Endothelial cell of umbilical vein (primary cell): ENCODE measurements at regions not wholly inside any gene's neighbourhood (a gene's known extent, or its start where the extent isn't known, plus 50 kb on each side); places are given as distances from the start of the nearest gene placed in this dataset.

Source experiments
- EZH2 ChIP-seq: IDR thresholded peaks from 2 replicates; pipeline ENCODE4 v1.6.1; 2012; ENCODE audit warnings: borderline replicate concordance, low read depth, mild to moderate bottlenecking, moderate library complexity, low read length, inconsistent platforms; ENCODE audit not compliant: severe bottlenecking
- GATA2 ChIP-seq: IDR thresholded peaks from 2 replicates; pipeline ENCODE4 v1.7.0; 2011; ENCODE audit warnings: low read depth, mild to moderate bottlenecking, moderate library complexity, mixed read lengths, low read length; ENCODE audit not compliant: insufficient read length, insufficient read depth
- JUN ChIP-seq: IDR thresholded peaks from 2 replicates; pipeline ENCODE4 v1.6.1; 2011; ENCODE audit warnings: borderline replicate concordance, low read depth; ENCODE audit not compliant: insufficient read length, insufficient read depth
- MAX ChIP-seq: IDR thresholded peaks from 2 replicates; pipeline ENCODE4 v1.6.1; 2011; ENCODE audit not compliant: insufficient read depth, insufficient read length
- MYC ChIP-seq: IDR thresholded peaks from one replicate; pipeline ENCODE4 v1.6.1; 2011; ENCODE audit warnings: mild to moderate bottlenecking, low read depth, low read length
- POLR2A ChIP-seq: IDR thresholded peaks from 2 replicates; pipeline ENCODE4 v1.6.1; 2012; ENCODE audit warnings: low read depth, mild to moderate bottlenecking, control low read depth, low read length
- POLR2AphosphoS5 ChIP-seq: IDR thresholded peaks from 2 replicates; pipeline ENCODE4 v1.6.1; 2012; ENCODE audit warnings: low read depth, mild to moderate bottlenecking, control low read depth, low read length, moderate library complexity; ENCODE audit not compliant: insufficient read depth
- TF ChIP-seq, protein P1 (sequence below), 2 donors: IDR thresholded peaks; 1 replicate in 1 of 2; 2 replicates in 1 of 2; pipeline ENCODE4 v1.5.1; 2011; ENCODE audit warnings: low read length in 2 of 2, mild to moderate bottlenecking in 2 of 2, moderate library complexity in 2 of 2, control low read depth in 1 of 2, inconsistent platforms in 1 of 2, low read depth in 1 of 2; ENCODE audit not compliant: insufficient read depth in 1 of 2; ENCODE audit errors: extremely low read depth in 1 of 2

- TF ChIP-seq, protein P1, sequence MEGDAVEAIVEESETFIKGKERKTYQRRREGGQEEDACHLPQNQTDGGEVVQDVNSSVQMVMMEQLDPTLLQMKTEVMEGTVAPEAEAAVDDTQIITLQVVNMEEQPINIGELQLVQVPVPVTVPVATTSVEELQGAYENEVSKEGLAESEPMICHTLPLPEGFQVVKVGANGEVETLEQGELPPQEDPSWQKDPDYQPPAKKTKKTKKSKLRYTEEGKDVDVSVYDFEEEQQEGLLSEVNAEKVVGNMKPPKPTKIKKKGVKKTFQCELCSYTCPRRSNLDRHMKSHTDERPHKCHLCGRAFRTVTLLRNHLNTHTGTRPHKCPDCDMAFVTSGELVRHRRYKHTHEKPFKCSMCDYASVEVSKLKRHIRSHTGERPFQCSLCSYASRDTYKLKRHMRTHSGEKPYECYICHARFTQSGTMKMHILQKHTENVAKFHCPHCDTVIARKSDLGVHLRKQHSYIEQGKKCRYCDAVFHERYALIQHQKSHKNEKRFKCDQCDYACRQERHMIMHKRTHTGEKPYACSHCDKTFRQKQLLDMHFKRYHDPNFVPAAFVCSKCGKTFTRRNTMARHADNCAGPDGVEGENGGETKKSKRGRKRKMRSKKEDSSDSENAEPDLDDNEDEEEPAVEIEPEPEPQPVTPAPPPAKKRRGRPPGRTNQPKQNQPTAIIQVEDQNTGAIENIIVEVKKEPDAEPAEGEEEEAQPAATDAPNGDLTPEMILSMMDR (IDR thresholded peaks at IDR 0.05; ENCODE audit: extremely low read depth in 1 of 2, insufficient read depth in 1 of 2, low read depth in 1 of 2, low read length in 2 of 2) = no peak
- no peak for TF ChIP-seq MAX
- no peak for TF ChIP-seq POLR2A
- TF ChIP-seq EZH2 = no peak
- no peak for TF ChIP-seq POLR2AphosphoS5
- TF ChIP-seq MYC = no peak
- no peak for TF ChIP-seq JUN
- TF ChIP-seq GATA2 = no peak
Measured at GRCh38 chr9:118618849-118619248, 750.4 kb downstream of the BRINP1 start.
